T follicular helper cell (primary cell): ENCODE measurements at regions not wholly inside any gene's neighbourhood (a gene's known extent, or its start where the extent isn't known, plus 50 kb on each side); places are given as distances from the start of the nearest gene placed in this dataset.

ENCODE experiments used
- DNase-seq: peaks from one replicate; pipeline ENCODE4 v3.0.0-alpha.2; 2020; ENCODE audit warnings: low read depth

DNA sequence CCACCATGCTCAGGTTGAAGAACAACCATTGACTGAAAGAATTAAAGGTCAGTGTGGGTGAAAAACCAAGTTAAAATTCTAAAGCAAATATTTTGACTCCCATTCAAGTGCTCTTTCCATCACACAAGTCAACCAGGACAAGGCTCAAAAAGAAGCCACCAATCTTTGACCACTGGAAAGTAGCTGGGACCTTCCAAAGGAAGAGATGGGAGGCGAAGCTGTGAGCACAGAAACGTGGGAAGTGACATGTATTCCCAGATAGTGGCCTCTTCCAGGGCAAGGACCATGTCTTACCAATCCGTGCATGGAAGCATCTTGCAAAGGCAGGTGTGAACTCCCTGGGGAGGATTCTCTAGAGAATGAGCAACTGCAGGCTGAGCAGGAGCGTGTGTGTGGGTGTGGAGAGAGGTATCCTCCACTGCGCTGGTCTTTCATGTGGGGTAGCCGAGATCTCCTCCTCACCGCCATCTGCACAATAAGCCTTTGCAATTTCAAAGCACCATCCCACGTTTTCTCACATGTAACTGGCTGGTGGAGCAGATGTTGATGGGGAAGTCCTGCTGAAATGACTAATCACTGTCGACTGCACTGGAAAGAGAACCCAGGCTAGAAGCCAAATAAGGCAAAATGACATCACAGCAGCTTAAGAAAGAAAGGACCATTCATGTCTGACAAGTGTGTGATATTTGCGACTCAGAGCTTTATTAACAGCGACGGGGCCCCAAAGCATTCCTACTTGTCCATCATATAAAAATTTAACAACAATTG, 189.4 kb upstream of the RREB1 start:
- no peak for DNase-seq

DNA sequence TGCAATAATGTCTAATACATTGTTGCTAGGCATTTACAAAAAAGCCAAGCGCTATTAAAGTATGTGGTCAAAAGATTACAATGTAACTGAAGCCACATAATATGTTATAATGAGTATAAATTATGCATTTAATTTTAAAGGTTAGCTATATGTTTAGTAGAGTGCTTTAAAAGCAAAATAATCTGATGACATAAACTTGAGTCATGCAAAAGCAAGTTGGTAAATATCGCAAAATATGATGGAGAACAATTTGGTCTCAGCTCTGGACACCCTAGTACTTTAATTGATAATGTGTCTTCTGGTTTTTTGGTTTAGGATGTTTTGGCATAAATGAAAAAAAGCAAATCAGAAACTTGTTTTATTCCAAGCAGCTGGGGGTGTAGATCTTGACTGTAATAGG, 188.6 kb upstream of the RREB1 start:
- DNase-seq: no peak

DNA sequence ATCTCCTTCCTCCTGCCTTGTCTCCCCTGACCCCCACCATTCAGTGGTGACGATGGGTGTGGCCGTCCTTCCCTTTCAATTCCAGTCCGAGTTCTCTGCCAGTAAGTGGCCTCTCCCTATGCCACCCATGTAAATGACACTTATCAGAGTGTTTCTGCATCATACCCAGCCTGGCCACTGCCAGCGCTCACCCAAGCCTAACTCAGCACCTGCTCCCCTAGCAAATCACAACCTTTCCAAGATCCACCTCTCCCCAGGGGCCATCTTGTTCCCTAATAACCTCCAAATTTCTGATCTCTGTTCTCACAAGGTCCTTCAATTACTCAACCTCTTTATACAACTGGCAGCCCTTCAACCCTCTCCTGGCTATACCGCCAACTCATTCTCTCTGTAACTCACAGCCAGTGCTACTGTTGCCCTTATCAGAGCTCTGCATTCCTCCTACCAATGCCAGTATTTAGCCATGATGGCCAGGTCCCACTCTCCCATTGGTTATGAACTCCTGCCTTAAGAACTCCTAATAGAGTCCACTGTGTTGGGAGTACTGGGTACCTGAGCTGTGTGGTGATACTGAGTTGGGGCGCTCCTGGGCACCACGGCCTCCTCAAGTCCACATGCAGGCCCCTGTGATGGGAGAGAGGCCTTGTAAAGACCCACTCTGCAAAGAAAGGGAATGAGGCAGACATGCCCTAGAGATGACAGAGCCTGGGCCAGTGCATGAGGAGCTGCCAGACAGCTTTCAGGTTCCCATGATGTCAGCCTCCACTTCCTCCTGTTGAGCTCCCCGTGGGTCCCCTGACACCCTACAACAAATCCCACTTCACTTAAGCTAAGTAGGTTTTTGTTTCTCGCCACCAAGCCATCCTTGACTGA, 187.4 kb upstream of the RREB1 start:
- DNase-seq: no peak

DNA sequence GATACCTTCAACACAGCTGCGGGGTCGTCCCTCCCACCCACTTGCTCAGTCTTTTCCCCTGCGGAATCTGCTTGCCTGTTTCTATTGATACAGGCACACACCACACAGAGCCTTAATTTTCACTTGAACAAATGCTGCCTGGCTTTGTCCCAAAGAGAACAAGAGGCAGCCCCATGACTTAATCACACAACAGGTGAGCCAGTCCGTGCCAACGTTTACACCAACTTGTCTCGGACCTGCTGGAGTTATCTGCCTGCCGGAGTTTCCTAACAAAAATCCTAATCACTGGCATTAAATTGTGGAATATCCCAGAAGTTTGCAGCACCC, 186.8 kb upstream of the RREB1 start:
- no peak for DNase-seq

DNA sequence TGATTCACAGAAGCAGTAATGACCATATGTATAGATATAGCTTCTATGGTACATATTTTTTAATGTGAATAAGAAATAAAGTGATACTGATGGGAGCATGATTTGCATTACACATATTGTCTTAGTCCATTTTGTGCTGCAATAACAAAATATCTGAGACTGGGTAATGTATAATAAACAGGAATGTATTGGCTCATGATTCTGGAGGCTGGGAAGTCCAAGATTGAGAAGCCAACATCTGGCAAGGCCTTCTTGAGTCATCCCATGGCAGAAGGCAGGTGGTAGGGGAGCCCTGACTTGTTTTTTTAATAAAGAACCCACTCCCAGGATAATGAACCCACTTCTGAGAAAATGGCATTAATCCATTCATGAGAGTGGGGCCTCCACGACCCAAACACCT, 185.6 kb upstream of the RREB1 start:
- no peak for DNase-seq

DNA sequence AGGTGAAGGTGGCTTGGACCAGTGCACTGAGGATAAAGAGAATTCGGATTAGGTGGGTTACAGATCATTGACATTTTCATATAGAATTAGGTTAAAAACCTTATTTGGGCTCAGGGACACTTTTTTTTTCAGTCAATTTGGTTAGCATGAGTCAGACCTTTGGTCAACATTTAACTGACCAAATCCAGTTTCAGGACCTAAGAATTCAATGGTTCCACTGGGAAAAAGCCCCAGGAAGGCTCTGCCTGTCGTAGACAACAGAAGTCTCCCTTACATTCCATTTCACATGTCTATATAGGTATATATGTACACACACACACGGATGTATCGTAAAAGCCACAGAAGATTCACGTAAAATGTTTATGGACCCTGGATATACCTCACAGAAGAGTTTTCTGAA, 184.2 kb upstream of the RREB1 start:
- no peak for DNase-seq

DNA sequence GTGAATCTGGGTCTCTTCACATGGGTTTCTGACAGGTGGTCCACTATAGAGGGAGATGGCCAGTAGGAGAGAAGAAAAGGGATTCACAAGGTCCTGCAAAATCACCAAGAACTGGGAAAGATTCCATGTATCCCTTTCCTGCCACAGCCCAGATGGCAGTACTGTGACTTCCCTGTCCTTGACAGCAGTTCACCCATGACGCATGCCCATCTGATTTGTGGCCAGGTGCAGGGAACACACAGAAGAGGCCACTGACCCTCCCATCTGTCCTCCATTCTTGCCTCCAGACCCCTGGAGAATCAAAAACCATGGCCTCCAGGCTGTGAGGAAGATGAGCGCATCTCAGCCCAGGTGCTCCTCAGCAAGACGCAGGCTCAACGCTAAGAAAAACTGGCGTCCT, 183.1 kb upstream of the RREB1 start:
- no peak for DNase-seq

DNA sequence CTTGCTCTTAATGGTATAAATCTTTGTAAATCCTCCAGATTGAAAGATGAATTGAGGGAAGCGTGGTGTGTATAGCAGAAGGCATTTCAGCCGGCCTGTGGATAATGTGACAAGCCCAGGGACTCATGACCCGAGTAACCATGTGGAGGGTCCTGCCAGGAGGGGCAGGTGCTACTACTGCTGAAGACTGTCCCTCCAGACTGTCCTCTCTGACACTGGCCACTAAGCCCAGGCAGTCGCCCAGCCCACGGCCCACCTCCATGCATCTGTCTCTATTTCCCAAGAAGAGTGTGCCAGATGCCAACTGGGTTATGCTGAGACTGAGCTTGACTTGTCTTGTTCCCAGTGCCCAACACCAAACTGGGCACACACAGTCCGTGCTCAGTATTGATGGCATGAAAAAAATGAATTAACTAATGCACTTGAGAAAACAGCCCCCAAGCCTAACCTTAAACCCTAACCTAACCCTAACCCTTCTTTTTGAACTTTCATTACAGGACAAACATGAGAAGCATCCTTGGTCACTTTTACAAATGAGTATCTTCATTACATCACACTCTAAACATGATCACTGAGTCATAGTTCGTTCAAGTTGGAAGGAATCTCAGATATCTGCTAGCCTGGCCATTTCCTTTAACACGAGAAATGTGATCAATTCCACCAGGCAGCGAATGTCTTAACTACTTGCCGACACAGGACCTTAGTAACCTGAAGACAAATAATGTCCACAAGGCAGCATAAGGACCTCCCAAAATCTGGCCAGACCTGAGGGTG, 182.2 kb upstream of the RREB1 start:
- no peak for DNase-seq

DNA sequence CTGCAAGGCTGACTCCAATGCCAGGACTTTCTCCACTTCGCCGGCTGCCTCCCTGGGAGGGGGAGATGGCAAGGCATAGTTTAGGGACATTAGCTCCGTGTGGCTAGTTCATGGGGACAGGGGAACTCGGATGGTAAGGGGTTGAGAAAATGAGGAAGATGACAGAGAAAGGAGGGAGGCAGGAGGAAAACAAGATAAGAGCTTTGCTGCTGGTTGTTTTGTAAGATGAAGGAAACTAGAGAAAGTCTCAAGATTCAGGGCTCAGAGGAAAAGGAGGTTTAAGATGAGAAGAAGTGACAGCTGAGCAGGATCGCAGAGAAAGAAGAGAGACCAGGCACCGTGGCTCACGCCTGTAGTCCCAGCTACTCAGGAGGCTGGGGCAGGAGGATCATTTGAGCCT, 180.9 kb upstream of the RREB1 start:
- no peak for DNase-seq

DNA sequence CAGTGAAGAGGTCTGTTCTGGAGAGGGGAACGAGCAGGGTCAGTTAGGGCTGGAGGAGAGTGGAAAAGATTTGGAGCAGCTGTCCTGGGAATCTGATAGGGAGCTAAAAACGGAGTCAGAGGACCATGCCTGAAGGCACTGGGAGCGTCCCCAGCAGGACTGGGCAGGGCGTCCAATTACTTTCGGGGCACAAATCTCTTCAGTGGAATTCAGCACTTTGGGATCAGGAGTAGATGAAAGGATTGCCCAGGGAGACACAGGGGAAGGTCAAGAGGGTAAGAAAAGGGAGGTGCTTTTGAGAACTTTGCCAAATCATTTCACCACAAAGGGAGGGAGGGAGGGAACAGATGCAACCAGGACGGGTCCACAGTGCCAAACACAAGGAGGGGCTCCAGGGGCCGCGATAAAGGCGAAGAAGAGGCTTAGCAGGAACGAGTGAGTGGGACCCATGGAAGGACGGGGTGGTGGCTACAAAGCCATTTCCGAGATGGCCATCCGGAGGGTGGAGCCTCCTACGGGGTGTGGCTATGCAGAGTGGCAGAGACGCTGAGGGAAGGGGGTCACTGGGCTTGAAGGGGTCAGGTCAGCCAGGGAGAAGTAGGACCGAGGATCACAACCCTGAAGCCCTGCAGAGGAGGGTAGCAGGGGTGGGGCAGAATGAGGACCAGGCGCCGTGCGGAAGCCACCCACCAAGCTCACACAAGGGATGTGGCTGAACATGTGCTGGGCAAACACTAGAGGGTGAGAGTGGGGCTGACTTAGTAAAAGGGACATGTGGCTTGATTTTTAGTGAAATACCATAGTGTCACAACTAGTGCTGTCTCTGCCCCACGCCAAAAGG, 180.0 kb upstream of the RREB1 start:
- DNase-seq: no peak

DNA sequence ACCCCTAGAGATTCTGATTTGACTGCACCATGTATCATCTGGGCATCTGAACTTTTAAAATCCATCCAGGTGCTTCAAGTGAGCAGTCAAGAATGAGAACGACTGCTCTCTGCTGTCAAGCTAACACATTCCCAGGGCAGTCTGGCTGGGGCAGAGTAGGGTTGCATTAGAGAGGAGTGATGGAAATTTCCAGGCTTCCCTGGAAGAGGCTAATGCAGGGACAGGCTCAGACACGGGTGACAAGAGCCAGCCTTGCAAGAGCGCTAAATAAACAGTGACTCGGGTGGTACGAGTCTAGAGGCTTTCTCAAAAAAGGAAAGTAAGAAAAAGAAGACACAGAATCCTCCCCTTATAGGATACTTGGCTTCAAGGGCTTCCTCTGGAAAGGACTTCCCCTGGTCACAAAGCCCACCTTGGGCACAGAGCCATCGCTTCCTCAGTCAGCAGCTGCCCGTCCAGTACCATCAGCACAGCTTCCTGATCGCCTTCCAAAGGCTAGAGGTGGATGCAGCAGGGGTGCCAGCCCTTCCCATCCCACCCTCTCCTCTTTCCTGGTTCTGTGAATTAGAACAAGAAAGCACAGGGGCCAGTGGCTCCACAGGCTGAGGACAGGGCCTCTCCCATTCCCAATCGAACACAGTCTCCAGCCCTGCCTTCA, 177.4 kb upstream of the RREB1 start:
- DNase-seq: no peak

DNA sequence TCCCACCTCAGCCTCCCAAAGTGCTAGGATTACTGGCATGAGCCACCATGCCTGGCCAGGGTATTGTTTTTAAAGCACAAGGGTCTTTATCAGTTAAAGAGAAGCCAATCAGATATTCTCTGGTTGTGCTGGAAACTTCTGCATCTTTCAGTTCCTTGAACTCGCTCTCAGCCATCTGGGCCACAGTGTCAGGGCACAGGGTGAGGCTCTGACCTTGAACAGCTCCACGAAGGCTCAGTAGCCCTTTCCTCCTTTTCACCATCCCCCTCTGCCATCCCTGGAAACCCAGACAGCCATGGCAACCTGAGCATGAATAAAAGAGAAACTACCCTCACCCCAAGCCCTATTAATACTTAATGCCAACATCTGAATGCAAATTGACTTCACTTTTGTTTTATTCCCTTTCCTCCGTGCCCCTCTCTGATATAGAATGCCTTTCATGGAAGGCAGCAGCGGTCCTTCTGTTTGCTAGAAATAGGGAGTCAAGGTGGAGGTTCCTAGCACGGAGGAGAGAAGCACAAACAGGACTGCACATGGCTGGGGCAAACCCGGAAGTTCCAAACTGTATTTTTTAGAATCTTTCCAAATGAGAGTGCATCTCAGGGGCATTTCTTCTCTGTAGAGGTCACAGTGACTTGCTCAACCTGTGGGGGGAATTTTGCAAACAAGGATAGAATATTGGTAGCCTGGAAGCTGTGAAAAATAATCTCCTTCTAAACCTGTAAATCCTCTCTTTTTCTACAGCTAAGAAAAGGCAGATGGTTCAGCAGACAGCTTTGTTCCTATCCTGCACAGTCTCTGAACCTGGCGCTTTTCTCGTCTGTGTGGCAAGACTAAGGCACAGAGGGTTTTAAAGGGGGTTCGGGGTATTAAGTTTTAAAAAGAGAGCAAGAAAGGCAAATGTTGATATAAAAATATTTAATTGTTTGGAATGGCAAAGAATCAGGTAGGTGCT, 176.4 kb upstream of the RREB1 start:
- DNase-seq: no peak

DNA sequence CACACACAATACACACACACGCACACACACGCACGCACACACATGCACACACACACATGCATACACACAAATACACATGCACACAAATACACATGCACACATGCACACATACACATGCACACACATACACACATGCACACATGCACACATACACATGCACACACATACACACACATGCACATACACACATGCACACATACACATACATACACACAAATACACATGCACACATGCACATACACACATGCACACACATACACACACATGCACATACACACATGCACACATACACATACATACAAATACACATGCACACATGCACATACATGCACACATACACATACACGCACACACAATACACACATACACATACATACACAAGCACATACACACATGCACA, 175.4 kb upstream of the RREB1 start:
- DNase-seq: no peak

DNA sequence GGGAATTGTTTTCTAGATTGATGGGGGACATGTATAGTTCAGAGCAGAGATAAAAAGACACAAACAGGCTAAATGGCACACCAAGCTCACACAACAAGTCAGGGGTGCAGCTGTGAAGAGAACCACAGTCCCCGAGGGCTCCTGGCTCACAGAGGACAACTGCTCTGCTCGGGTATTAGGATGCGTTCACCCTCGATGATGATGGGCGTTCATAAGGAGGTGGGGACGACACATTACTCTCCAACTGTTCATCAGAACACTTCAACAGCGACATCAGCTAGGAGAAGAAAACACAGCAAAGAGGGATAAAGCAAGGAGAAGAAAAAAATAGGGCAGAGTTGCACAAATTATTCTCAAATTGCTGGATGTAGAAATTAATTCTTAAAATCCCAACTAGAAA, 174.8 kb upstream of the RREB1 start:
- DNase-seq: no peak

DNA sequence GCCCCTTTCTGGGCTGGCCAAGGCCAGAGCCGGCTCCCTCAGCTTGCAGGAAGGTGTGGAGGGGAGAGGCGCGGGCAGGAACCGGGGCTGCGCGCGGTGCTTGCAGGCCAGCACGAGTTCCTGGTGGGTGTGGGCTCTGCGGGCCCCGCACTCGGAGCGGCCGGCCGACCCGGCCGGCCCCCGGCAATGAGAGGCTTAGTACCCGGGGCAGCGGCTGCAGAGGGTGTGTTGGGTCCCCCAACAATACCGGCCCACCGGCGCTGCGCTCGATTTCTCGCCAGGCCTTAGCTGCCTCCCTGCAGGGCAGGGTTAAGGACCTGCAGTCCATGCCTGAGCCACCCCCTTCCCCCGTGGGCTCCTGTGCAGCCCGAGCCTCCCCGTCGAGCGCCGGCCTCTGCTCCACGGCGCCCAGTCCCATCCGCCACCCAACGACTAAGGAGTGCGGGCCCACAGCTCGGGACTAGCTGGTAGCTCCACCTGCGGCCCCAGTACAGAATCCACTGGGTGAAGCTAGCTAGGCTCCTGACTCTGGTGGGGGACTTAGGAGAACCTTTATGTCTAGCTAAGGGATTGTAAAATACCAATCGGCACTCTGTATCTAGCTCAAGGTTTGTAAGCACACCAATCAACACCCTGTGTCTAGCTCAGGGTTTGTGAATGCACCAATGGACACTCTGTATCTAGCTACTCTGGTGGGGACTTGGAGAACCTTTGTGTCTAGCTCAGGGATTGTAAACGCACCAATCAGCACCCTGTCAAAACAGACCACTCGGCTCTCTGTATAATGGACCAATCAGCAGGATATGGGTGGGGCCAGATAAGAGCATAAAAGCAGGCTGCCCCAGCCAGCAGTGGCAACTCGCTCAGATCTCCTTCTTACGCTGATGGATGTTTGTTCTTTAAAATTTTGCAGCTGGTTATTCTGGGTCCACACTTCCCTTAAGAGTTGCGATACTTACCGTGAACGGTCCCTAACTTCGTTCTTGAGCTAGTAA, 167.4 kb upstream of the RREB1 start:
- DNase-seq: no peak

DNA sequence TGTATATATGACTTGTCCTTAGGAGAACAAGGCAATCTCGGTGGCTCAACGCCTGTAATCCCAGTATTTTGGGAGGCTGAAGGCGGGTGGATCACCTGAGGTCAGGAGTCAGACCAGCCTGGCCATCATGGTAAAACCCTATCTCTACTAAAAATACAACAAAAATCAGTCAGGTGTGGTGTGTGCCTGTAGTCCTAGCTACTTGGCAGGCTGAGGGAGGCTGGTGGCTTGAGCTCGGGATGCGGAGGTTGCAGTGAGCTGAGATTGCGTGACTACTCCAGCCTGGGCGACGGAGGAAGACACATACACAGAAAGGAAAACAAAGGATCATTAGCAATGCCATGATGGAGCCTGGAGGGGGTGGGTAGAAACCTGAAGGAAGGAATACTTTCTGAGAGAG, 166.6 kb upstream of the RREB1 start:
- no peak for DNase-seq

DNA sequence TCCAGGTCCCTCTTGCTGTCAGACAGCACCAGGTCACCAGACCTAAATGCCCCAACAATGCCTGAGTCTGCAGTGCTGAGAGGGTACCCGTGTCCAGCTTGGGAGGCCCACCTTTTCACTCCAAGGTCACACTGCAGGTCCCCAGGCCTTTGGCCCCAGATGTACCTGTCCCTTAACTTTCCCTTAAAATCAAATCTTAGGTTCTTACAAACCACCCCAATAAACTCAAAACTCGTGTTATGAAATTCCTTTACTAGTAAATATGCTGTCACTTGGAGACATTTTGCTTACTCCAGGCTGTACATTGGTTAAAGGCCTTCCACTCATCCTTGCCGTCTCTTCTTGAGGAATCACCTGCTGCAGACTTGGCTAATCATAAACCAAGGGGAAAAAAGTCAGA, 165.7 kb upstream of the RREB1 start:
- no peak for DNase-seq

DNA sequence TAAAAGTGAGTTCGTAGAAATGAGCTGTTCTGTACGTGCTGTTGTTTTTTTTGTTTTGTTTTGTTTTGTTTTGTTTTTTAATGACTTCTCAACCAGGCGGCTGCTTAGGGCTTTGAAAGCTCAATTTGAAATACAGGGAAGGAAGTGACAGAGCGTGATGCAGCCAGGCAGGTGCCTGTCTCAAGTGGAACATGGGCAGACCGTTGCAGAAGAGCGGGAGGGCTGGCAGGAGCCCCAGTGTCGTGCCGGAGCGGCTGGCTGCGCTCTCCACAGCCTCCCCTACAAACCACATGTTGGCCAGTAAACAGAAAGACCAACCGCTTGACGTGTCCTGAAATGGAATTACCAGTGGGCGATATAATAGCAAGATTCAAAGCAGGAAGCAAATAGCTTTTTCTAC, 164.9 kb upstream of the RREB1 start:
- no peak for DNase-seq

DNA sequence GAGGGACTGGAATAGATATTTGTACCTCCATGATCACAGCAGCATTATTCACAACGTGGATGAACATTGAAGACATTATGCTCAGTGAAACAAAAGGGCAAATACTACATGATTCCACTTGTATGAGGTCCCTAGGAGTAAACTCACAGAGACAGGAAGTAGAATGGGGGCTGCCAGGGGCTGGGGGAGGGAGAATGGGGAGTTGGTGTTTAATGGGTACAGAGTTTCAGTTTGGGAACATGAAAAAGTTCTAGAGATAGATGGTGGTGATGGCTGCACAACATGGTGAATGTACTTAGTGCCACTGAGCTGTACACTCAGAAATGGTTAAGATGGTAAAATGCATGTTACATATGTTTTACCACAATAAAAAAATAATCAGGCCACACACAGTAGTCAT, 164.3 kb upstream of the RREB1 start:
- no peak for DNase-seq
